GM18498 (cell line): ENCODE measurements at regions not wholly inside any gene's neighbourhood (a gene's known extent, or its start where the extent isn't known, plus 50 kb on each side); places are given as distances from the start of the nearest gene placed in this dataset.
"Not testable (repeated sequence)": the region's sequence is repeated elsewhere in the genome, so short reads cannot be mapped to it uniquely, and the experiment has no call there.

Experiments used
- ATAC-seq: cut with Tn5 transposase; IDR thresholded peaks from one replicate; pipeline ENCODE4 v1.9.1; 2021; ENCODE audit warnings: mild to moderate bottlenecking, moderate library complexity; ENCODE audit not compliant: unreplicated experiment

DNA sequence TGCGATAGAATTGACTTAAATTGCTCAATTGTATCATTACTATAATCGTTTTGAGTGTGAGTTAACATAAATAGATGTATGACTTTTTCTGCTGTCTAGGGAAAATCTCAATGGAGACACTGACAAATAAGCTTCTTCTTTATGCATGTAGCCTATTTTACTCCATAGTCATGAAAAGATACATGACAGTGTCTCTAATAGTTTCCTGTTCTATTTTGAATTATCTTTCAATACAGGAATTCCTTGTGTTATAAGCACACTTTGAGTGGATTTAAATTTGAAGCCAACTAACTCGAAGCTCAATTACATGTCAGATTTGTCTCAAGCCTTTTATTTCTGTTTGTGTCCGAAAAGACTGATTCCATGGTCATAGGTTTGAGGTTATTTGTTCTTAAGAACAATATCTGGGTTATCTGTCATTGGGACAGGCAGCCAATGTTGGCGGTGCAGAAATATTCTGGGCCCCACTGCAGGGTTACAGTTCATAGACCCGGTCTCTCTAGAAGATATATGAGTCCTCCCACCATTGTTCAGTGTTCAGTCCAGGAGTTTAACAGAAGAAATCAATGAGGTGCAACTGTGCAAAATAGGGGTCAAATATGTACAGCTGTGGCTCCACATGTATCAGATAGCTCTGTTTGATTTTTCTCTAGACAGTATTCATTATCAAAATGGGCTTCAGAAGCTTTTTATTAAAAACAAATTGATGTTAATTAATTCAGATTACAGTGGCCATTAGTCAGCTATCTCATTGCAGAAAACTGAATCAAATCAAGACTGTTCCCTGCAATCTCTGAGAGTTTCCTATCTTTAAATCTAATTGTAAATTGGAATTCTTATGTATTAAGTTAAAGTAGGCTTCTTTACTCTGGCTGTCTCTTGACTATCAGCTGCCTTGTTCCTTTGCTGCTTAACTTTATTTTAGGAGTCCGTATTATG lies 1238.8 kb downstream of the NXPH1 start:
- no peak for ATAC-seq

DNA sequence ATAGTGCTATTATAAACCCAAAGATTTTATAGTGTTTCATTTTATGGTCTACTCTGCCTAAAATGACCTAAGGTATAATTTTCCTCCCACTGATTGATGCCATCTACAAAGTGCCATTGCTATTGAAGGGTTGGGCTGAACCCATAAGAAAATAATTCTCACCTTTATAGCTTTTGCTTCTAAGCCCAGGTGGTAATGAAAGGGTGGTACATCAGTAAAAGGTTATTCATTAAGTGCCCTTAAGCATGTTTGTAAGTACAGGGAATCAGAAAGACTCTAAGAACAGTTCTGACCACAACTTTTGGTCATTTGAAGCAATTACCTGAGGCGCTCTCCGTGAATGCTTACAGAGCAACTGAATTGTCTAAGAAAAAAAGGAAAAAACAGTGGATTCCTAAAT lies 1247.3 kb downstream of the NXPH1 start:
- ATAC-seq: no peak

DNA sequence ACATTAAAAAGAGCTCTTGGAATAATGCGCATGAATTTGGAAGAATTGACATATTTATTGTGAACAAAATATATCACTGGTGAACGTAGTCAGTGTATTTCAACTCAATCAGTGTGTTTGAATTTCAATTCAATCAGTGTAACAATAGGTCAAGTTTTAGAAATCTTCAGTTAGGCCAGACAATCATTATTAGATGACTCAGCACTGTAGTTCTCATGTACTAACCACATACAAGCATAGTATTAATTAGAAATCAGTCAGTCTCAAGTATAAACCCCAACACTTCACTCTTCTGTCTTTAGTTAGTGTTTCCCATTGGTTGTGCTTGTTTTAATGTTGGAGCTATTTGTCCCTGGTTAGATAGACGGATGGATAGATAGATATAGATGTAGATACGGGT lies 1247.9 kb downstream of the NXPH1 start:
- ATAC-seq: no peak

DNA sequence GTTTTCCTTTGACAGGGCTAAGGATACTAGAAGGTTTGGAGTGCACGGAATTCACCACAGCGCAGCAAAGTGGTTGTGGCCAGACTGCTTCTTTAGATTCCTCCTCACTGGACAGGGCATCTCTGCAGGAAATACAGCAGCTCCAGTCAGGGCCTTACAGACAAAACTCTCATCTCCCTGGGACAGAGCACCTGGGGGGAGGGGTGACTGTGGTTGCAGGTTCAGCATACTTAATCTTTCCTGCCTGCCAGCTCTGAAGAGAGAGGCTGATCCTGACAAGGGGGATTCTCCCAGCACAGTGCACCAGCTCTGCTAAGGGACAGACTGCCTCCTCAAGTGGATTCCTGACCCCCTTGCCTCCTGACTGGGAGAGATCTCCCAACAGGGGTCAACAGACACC lies 1257.9 kb downstream of the NXPH1 start:
- ATAC-seq: no peak

DNA sequence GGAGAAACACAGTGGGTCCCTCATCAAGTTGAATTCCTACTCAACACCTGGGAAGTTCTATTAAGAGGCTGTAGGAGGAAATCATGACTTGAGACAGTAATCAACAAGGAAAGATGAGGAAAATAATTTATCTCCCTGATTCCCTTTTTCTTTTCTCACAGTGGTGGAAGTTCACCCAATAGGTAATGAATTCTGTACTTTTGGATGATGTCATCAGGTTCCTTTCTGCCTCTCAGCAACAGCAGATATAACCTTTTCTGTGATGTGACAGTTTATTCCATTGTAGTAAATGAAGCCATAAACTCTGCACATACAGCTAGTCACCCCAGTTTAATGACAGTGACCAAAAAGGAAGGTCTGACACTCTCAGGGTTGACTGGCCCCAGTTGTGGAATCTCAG lies 1265.0 kb downstream of the NXPH1 start:
- ATAC-seq: no peak

DNA sequence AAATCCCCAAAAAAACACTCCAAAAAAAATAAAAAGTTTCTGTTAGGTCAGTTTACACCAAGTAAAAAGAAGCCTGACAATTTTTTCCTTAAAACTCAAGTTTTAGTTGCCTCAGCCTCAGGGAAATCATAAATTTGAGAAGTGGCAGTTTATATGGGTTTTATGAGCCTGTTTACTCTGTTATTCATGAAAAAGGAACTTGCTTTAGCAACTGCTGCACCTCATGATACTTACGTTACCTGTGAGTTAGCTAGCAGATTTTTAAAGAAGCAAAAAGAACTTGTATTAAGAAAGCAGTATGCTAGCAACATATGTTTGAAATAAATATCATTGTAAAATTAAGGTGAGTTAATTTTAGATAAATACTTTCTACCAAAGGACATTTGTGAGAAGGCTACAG lies 1264.5 kb upstream of the PHF14 start:
- no peak for ATAC-seq

DNA sequence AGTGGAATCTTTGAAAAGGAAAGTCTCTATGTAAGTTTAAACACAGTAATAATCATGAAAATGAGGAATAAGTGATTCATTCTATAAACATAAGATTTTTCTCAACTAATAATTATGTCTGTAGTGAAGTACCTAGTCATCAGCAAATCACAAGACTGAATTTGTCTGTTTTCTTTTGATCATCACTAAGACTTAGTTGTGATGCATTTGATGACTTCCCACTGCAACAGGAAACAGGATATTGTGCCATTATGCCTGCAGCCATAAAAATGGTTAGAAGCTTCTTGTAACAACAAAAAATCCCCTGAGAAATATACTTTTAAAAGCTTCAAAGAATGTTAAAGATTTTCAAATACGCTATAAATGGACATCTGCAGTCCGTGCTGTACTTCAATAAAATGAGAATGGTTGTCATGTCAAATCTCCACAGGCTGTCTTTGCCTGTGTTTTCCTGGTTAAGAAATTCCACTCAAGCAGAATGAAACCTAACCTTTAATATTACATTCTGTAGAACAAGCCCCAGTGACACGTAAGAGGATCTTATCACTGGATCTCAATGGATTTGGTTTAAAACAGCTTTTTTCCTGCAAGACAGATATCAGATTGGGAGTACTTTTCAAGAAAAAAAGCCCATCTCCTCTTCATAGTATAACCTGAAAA lies 1262.3 kb upstream of the PHF14 start:
- ATAC-seq: no peak

DNA sequence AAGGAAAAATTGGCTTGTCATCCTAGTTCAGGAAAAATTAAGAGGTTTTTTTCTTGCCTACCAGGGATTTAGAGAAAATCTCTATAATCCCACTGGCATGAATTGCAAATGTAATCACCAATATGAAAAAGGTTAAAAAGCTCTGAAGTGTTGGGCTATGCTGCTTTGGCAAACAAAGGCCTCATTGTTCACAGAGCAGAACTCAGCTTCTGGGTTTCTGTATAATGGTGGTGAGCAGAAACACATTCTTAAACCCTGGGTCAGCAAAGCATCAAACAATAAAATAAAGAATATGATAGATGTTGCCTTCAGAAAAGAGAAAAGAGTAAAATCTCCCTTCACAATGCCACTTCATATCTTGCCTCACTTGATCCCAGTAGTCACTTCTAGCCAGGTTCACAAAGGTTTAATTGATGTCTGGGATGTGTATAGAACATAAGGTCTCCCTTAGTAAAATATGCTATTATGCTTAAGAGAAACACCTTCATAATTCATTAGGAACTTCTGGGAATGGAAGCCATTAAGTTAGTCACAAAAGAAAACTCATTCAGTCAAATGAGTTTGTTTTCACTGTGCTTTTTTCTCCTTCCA lies 1255.5 kb upstream of the PHF14 start:
- ATAC-seq: no peak

DNA sequence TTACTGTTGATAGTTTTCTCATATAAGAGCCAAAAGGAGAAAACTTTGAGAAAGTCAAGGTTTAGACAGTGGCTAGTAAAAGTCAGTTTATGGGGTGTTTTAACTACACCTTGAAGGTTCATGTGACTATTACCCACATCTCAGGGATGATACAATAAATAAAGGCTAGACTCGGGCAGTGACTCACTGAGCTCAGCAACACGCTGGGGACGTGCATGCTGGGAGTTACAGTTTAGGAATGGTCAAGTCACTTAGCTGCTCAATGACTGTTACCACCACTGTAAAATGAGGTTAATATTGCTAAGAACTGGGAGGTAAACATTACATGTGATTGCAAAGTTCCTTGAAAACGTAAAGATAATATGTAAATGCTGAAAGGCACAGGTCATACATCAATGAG lies 1254.4 kb upstream of the PHF14 start:
- no peak for ATAC-seq

DNA sequence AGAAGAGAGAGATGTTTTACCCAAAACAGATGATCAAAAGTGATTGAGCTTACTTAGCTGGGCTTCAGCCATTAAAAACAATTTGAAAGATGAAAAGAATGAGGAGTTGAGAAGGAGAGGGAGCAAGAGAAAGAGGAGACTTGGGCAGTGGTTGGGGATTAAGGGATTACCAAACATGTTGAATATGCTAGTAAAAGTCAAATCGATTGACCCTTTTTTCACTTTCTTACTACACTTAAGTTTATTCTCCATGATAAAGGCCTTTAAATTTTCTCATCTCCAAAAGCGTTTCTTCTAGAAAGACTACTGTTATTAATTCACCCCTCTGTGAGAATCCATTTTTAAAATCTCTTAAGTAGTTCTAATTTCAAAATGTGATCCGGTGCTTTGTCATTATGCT lies 1254.0 kb upstream of the PHF14 start:
- no peak for ATAC-seq

DNA sequence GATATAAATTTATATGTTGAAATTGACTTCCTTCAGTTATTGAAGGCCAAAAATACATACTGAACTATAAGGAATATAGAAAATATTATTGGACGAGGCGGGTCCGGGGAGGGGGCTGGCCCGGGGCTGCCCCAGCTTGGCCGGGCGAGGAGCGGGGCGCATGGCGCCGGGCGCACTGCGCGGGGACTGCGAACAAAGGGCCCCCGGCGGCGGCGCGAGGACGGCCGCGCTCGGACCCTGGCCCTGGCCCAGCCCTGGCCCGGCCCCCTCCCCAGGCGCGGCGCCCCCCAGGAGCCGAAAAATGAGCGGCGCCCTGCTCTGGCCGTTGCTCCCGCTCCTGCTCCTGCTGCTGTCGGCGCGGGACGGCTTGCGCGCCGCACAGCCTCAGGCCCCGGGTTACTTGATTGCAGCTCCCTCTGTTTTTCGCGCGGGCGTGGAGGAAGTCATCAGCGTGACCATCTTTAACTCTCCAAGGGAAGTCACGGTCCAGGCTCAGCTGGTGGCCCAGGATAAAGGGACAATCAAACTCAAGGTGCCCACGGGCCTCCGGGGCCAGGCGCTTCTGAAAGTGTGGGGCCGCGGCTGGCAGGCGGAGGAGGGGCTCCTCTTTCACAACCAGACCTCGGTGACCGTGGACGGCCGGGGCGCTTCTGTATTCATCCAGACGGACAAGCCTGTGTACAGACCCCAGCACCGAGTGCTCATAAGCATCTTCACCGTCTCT lies 1247.6 kb upstream of the PHF14 start:
- not testable (repeated sequence) for ATAC-seq

DNA sequence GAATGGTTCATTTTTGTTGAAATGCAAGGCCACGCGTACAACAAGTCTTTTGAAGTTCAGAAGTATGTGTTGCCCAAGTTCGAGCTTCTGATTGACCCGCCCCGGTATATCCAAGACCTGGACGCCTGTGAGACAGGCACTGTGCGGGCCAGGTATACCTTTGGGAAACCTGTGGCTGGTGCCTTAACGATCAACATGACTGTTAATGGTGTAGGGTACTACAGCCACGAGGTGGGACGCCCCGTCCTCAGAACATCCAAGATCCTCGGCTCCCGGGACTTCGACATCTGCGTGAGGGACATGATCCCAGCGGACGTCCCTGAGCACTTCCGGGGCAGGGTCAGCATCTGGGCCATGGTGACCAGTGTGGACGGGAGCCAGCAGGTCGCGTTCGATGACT lies 1246.9 kb upstream of the PHF14 start:
- not testable (repeated sequence) for ATAC-seq

DNA sequence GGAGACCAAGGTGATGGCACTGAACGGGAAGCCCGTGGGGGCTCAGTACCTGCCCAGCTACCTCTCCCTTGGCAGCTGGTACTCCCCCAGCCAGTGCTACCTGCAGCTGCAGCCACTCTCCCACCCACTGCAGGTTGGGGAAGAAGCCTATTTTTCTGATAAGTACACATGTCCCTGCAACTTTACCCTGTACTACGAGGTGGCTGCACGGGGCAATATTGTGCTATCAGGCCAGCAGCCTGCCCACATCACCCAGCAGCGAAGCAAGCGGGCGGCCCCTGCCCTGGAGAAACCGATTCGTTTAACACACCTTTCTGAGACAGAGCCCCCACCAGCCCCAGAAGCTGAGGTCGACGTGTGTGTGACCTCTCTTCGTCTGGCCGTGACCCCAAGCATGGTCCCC lies 1246.2 kb upstream of the PHF14 start:
- not testable (repeated sequence) for ATAC-seq

DNA sequence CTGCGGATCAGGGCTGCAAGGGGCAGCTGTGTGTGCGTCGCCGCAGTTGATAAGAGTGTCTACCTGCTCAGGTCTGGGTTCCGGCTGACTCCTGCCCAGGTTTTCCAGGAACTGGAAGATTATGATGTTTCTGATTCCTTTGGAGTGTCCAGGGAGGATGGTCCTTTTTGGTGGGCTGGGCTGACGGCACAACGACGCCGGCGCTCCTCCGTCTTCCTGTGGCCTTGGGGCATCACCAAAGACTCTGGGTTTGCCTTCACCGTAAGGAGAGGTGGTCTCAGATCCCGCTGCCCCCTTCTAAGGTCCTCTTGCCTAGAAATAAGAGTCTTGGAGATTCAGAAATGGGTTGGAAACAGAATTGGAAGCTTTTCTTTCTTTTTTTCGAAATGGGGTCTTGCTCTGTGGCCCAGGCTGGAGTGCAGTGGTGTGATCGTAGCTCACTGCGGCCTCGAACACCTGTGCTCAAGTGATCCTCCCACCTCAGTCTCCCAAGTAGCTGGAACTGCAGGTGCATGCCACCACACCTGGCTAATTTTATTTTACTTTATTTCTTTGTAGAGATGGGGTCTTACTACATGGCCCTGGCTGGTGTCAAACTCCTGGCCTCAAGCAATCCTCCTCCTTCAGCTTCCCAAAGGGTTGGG lies 1245.5 kb upstream of the PHF14 start:
- not testable (repeated sequence) for ATAC-seq

DNA sequence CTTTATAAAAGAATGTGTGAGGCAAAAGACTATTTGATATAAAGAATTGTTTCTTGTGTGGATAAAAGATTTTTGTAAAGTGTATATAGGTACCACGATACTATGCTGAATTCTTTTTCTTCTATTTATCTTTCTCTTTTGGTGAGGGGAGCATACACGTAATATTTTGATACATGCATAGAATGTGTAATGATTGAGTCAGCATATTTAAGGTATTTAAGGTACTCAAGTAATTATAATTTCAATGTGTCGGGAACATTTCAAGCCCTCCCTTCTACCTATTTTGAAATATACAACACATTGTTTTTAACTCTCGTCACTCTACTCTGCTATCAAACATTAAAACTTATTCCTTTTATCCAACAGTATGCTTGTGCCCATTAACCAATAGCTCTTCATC lies 1221.6 kb upstream of the PHF14 start:
- no peak for ATAC-seq

DNA sequence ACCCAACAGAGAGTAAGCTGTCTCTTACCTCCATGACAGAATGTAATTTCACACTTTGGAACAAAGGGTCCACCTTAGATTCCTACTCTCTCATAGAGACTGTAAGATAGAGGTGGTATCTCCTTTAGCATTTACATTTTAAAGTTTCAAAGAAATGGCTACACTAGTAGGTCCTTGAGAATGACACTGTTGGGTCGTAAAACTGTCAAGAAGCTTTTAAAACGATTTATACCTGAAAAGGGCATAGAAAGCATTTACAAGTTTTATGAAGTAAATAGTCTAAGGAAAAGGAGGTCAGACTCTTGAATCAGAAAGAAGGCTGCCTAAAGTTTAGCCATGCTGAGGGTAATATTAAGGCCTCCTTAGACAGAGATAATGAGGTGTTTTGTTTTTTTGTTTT lies 1212.4 kb upstream of the PHF14 start:
- no peak for ATAC-seq

DNA sequence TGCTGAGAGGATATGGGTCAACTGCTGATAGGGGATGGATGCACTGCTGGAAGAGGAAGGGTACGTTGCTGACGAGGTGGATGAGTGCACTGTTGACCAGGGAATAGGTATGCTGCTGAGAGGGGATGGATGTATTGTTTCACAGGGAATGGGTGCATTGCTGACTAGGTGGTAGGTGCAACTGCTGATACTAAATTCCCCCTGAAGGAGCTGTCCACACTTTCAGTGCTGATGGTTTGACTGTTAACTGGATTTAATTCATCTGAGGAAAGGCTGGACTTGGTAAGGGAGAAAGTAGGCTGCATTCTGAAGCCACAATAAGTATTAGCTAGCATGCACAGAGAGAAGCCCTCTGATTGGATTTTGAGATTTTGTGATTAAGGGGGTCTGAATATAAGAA lies 1196.8 kb upstream of the PHF14 start:
- ATAC-seq: no peak

DNA sequence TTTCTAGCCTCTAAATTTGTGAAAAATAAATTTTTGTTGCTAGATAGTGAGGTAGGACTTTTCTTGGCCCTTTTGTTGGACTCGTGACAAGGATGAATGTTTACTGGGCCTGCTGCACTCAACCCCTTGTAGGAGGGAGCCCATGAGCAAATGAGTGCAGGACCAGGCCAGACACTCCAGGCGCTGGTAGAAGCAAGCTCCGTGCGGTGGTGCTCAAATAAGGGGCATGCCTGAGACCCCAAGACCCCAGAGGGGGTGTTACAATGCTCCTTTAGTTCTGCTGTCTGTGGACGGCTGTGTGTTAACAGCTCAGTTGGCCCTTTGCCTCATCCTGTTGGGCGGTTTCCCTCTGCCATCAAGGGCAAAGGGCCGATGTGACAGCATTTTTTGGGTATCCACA lies 1195.3 kb upstream of the PHF14 start:
- no peak for ATAC-seq

DNA sequence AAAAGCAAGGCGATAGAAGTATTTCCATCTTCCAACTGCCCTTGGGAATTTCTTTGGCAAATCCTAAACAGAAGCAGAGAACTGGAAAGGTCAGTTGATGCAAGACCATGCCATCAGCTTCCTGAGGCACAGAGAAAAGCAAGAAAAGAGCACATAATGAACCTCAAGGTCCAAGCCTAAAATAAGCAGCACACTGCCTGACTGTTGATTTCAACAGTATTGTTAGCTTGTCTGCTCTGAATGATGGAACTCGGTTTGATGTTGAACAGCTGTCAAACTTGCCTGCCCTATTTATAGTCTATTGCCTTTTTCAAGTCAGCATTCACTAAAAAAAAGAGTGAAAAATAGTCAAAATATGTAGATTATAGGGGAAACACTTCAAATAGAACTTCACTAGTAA lies 1192.0 kb upstream of the PHF14 start:
- ATAC-seq: no peak

DNA sequence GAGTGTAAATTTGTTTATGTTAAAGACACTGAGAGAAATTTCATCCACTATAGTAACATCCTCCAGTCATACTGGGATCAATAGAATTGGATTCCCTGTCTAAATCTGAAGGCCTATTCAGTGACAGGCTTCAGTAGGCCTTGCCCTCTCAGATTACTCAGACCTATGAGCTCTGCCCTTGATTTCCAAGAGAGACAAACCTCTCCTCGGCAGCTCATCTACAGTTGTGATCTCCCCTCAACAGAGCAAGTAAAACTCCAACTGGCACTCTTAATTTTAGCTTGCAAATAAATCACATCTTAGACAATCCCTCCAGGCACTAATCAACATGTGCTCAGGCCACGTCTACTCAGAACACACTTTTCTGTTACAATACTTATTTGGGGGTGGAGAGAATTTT lies 1191.4 kb upstream of the PHF14 start:
- no peak for ATAC-seq

DNA sequence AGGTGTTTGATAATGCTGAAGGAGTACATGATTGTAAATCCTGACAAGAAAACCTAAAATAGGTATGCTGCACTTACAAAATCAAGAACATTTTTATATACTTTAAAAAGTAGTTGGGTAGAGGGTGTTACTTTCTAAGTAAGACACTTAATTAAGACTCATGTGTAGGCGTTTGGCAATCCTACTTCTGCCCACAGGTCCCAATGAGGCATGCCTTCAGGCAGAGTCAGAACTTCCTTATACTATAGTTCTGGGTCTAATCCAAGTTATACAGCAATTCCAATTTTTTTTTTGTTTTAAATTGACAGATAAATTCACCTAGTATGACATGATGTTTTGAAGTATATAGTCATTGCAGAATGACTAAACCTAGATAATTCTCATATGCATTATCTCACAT lies 1188.5 kb upstream of the PHF14 start:
- no peak for ATAC-seq
